ENCODE measurements at regions not wholly inside any gene's neighbourhood (a gene's known extent, or its start where the extent isn't known, plus 50 kb on each side); places are given as distances from the start of the nearest gene placed in this dataset.

DNA sequence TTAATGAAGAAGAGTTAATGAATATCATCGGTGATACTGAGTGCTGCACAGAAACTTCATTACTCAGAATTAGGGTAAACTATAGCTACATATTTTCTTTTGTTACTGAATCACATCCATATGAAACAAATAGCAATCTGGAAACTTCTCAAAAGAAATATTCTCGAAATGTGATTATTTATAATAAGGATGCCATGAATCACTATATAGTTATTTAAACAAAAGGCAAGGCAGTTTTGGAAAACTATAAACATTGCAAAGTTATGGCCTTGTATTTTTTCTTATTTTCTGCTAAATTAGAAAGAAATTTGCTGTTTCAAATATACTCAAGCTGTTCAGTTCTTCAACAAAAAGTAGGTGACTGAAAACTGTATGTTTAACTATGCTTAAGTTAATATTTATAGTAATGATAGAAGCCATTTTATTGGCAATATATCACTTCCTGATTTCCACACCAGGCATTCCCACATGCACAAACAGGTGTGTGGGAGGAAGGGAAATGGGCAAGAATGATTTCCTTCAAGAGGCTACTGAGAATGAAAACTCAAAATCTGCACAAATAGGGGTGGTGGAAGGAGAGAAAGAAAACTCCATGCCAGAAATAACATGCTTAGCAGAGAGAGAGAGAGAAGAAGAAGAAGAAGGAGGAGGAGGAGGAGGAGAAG is 74.5 kb upstream of the FRY start (continued):
- TF ChIP-seq PBX3 (IDR thresholded peaks at IDR 0.05) (no peak), EZH2phosphoT487 (IDR thresholded peaks at IDR 0.05; ENCODE audit: borderline replicate concordance, low read depth) (no peak), EP300 (IDR thresholded peaks at IDR 0.05; ENCODE audit: borderline replicate concordance in 1 of 2, low read depth in 1 of 2, low read length in 1 of 2) (no peak), MEF2A (IDR thresholded peaks at IDR 0.05; ENCODE audit: borderline replicate concordance, low read depth) (no peak), FOXJ3 (CRISPR knock-in tag; IDR thresholded peaks at IDR 0.05) (no peak), MXI1 (IDR thresholded peaks at IDR 0.05; ENCODE audit: low read depth, low read length) (no peak)

- no peaks in the 10 kb centered on the region for H4K20me1 ChIP-seq (ENCODE audit: insufficient read depth)
- H2AFZ ChIP-seq (ENCODE audit: low read depth): no peak overlapping the region
- H3K4me1 ChIP-seq (ENCODE audit: control insufficient read depth in 1 of 2, insufficient read depth in 2 of 2, low read depth in 1 of 2, low read length in 1 of 2): no peaks in the 10 kb centered on the region; a peak in 1 of 4 replicates
- TF ChIP-seq USF1 (IDR thresholded peaks at IDR 0.05; ENCODE audit: borderline replicate concordance, low read depth) (no peak), RAD21 (IDR thresholded peaks at IDR 0.05; ENCODE audit: low read length) (no peak), USF2 (IDR thresholded peaks at IDR 0.05; ENCODE audit: borderline replicate concordance, low read depth, low read length) (no peak), TEAD4 (IDR thresholded peaks at IDR 0.05; ENCODE audit: borderline replicate concordance, insufficient read depth) (no peak), POLR2AphosphoS5 (IDR thresholded peaks at IDR 0.05; ENCODE audit: low read depth, low read length) (no peak), MEF2A (IDR thresholded peaks at IDR 0.05; ENCODE audit: borderline replicate concordance, low read depth) (no peak), NRF1 (IDR thresholded peaks at IDR 0.05; ENCODE audit: low read depth, low read length) (no peak), JUND (IDR thresholded peaks at IDR 0.05) (no peak), TCF12 (IDR thresholded peaks at IDR 0.05) (no peak), YY1 (IDR thresholded peaks at IDR 0.05; ENCODE audit: low read depth) (no peak), FOXJ3 (CRISPR knock-in tag; IDR thresholded peaks at IDR 0.05) (no peak), PBX3 (IDR thresholded peaks at IDR 0.05) (no peak), RXRA (IDR thresholded peaks at IDR 0.05; ENCODE audit: borderline replicate concordance, low read depth) (no peak), RFX5 (IDR thresholded peaks at IDR 0.05; ENCODE audit: low read length) (no peak), EP300 (IDR thresholded peaks at IDR 0.05; ENCODE audit: borderline replicate concordance in 1 of 2, low read depth in 1 of 2, low read length in 1 of 2) (no peak), FOSL2 (IDR thresholded peaks at IDR 0.05; ENCODE audit: borderline replicate concordance, low read depth) (no peak), MXI1 (IDR thresholded peaks at IDR 0.05; ENCODE audit: low read depth, low read length) (no peak)
- ChIA-PET CTCF (interaction anchor here (1.5 kb wide), 1 partner anchor 10 kb away, joined by 3 read pairs; no protein-coding TSS in a partner anchor), POLR2A (no interaction called here)
- no peak overlapping the region for H3K4me2 ChIP-seq
- H3F3A ChIP-seq (replicated peaks; ENCODE audit: insufficient read depth): no peaks in the 10 kb centered on the region
- H3K36me3 ChIP-seq (replicated peaks in 1 of 2; ENCODE audit: control insufficient read depth in 1 of 2, insufficient read depth in 2 of 2, low read length in 1 of 2): no peaks in the 10 kb centered on the region
- no peak for DNase-seq
- H3K9ac ChIP-seq: no peak overlapping the region
- WGBS (ENCODE audit: low lambda C conversion rate): 52% methylated on average over 2 of the region's 2 CpGs
- no peaks in the 10 kb centered on the region for H3K79me2 ChIP-seq (ENCODE audit: insufficient read depth)
- no peaks in the 10 kb centered on the region for H3K27me3 ChIP-seq (ENCODE audit: insufficient read depth)
- no peak overlapping the region for H3K4me3 ChIP-seq (ENCODE audit: low read depth in 2 of 2, low read length in 1 of 2)
- no peaks in the 10 kb centered on the region for H3K9me2 ChIP-seq
- no peak overlapping the region for H3K27ac ChIP-seq (ENCODE audit: low read depth in 2 of 2, low read length in 1 of 2)
- H3K9me3 ChIP-seq: no peaks in the 10 kb centered on the region
Measured at GRCh38 chr13:31957772-31958171, 73.8 kb upstream of the FRY start.
